GM21786 (cell line): ENCODE measurements at regions not wholly inside any gene's neighbourhood (a gene's known extent, or its start where the extent isn't known, plus 50 kb on each side); places are given as distances from the start of the nearest gene placed in this dataset.

Experiments used
- ATAC-seq: cut with Tn5 transposase; IDR thresholded peaks from one replicate; pipeline ENCODE4 v1.9.1; 2021; ENCODE audit not compliant: unreplicated experiment

- ATAC-seq, result no peak
These were observed 162.5 kb upstream of the MYCN start for GRCh38 chr2:15777795-15778371.

- ATAC-seq, result no peak
These were observed 161.7 kb upstream of the MYCN start for GRCh38 chr2:15778529-15779219.

GRCh38 chr2:15779381-15780041, 160.8 kb upstream of the MYCN start:
- no peak for ATAC-seq

DNA sequence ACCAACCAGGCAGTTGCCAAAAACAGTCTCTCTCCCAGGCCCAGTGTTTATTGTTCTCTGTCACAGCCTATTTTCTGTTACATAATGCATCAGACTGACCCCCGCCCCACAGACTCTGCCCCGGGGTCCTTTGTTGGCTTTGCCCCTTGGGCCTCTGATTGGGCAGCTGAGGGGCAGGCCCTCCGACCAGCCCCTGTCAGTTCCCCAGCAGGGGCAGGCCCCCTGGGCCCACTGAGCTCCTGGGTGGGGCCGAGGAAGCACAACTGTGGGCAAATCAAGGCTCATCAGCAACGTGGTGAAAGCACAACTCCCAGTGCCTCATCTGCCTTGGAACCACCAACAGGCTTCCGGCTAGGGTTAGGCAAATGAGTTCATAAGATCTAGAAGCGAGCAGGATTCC, 160.1 kb upstream of the MYCN start:
- no peak for ATAC-seq

- no peak for ATAC-seq
These were observed 159.3 kb upstream of the MYCN start for GRCh38 chr2:15780912-15781574.

- no peak for ATAC-seq
These were observed 158.2 kb upstream of the MYCN start for GRCh38 chr2:15782009-15782751.

GRCh38 chr2:15782769-15783294, 157.5 kb upstream of the MYCN start:
- ATAC-seq, result no peak

GRCh38 chr2:15783489-15783888, 156.9 kb upstream of the MYCN start:
- ATAC-seq, result no peak

GRCh38 chr2:15784106-15784885, 156.1 kb upstream of the MYCN start:
- ATAC-seq, result no peak

GRCh38 chr2:15784886-15785801, 155.2 kb upstream of the MYCN start:
- no peak for ATAC-seq

GRCh38 chr2:15786003-15786654, 154.2 kb upstream of the MYCN start:
- no peak for ATAC-seq

DNA sequence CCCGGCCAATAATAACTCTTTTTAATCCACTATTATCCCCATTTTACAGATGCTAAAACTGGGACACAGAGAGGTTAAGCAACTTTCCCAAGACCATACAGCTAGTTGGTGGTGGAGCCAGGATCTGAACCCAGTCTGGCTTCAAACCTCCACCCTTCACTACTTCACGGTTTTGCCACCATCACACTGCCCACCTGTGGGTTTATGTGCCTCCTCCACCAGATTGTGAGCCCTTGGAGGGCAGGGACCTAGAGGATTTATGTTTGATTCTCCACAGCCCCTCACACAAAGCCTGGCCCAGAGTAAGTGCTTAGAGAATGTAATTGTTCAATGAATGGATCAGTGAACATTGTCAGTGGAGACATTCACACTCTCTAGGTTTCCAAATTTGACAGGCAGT, 153.4 kb upstream of the MYCN start:
- ATAC-seq, result no peak

GRCh38 chr2:15787535-15788454, 152.6 kb upstream of the MYCN start:
- ATAC-seq, result no peak

GRCh38 chr2:15788455-15788829, 151.9 kb upstream of the MYCN start:
- ATAC-seq, result no peak

DNA sequence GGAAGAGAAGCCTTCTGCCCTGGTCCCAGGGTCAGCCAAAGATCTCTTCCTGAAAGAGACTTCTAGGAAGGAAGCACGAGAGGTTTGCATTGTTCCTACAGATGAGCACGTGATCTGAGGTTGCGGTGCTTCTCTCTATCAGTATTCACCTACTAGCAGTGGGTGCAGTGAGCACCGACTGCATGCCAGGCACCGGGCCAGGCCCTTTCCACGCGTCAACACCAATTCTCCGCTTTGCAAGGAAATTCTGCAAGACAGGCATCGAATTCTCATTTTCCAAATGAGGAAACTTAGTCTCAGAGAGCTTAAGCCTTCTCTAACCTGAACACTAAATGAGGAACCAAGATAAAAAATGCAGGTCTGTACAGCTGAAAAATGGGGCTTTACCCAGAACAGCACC, 151.5 kb upstream of the MYCN start:
- no peak for ATAC-seq

- ATAC-seq, result no peak
These were observed 150.8 kb upstream of the MYCN start for GRCh38 chr2:15789381-15790062.

- ATAC-seq, result no peak
These were observed 150.0 kb upstream of the MYCN start for GRCh38 chr2:15790326-15790725.
